GM12878 (cell line): ENCODE measurements at regions not wholly inside any gene's neighbourhood (a gene's known extent, or its start where the extent isn't known, plus 50 kb on each side); places are given as distances from the start of the nearest gene placed in this dataset.

Experiments
- BACH1 ChIP-seq: fragments of 450-650 bp; IDR thresholded peaks from 2 replicates; pipeline ENCODE4 v1.6.1; 2017; ENCODE audit warnings: mild to moderate bottlenecking, borderline replicate concordance
- EZH2 ChIP-seq: IDR thresholded peaks from 2 replicates; pipeline ENCODE4 v1.6.1; 2012; ENCODE audit warnings: low read depth, mild to moderate bottlenecking, control low read depth, inconsistent platforms, low read length, borderline replicate concordance; ENCODE audit not compliant: control insufficient read depth
- HDGF ChIP-seq: fragments of 450-650 bp; IDR thresholded peaks from 2 replicates; pipeline ENCODE4 v1.6.1; 2016; ENCODE audit warnings: antibody characterized with exemption
- NR2C2 ChIP-seq: IDR thresholded peaks from 2 replicates; pipeline ENCODE4 v1.6.1; 2011; ENCODE audit warnings: borderline replicate concordance, low read depth; ENCODE audit not compliant: control insufficient read depth, insufficient read length
- POLR2A ChIP-seq: IDR thresholded peaks from 2 replicates; pipeline ENCODE4 v1.6.1; 2011; ENCODE audit warnings: low read depth, mild to moderate bottlenecking, low read length
- SUZ12 ChIP-seq: fragments of 200-600 bp; sonication (generic); IDR thresholded peaks from one replicate; pipeline ENCODE4 v1.6.1; 2018; ENCODE audit warnings: antibody characterized with exemption, mild to moderate bottlenecking; ENCODE audit not compliant: unreplicated experiment
- TF ChIP-seq, protein P1 (sequence below), 3 experiments: IDR thresholded peaks in 2 of 3; conservative IDR thresholded peaks in 1 of 3; 2 replicates each; pipeline ENCODE4 v1.5.1; 2011; ENCODE audit warnings: low read depth in 3 of 3, low read length in 3 of 3, mild to moderate bottlenecking in 3 of 3, control low read depth in 2 of 3, moderate library complexity in 2 of 3, inconsistent platforms in 1 of 3, mixed read lengths in 1 of 3; ENCODE audit not compliant: control insufficient read depth in 2 of 3, insufficient read depth in 1 of 3; ENCODE audit errors: extremely low read depth in 1 of 3
- TF ChIP-seq, protein P2 (sequence below): fragments of 450-650 bp; IDR thresholded peaks from 2 replicates; pipeline ENCODE4 v1.6.1; 2017; ENCODE audit warnings: antibody characterized with exemption, mild to moderate bottlenecking, moderate library complexity

DNA sequence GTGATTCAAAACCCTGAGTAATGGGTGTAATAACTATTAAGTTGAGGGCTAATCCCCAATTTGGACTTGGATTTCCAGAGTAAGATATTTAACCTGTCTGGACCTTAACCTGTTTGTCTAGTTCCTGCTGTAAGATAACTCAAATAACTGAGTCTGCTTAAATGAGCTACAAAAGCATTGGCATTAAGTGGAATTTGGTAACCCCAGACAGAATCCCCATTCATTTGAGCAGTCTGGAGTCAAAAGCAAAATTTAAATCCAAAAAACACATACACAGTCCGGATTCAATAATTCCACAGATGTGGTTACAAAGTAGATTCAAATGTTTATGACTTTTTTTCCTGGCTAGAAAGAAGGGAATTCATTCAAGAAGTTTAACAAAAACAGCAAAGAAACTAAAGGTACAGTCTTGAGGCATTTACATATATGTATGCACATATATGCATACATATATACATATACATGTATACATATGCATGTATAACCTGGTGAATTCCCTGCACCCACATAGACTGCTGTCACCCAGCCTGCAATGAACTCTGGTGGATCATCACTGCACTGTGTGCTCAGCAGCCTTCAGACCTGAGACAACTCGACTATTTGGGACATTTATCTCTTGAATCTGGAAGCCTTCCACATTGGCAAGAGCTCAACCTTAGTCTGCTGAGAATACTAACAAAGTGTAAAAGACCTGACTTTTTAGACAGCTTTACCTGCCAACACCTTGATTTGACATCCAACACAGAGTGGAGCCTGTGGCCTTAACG is 205.4 kb downstream of the LURAP1L start:
- TF ChIP-seq, protein P1, sequence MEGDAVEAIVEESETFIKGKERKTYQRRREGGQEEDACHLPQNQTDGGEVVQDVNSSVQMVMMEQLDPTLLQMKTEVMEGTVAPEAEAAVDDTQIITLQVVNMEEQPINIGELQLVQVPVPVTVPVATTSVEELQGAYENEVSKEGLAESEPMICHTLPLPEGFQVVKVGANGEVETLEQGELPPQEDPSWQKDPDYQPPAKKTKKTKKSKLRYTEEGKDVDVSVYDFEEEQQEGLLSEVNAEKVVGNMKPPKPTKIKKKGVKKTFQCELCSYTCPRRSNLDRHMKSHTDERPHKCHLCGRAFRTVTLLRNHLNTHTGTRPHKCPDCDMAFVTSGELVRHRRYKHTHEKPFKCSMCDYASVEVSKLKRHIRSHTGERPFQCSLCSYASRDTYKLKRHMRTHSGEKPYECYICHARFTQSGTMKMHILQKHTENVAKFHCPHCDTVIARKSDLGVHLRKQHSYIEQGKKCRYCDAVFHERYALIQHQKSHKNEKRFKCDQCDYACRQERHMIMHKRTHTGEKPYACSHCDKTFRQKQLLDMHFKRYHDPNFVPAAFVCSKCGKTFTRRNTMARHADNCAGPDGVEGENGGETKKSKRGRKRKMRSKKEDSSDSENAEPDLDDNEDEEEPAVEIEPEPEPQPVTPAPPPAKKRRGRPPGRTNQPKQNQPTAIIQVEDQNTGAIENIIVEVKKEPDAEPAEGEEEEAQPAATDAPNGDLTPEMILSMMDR (IDR thresholded peaks at IDR 0.05 in 2 of 3, conservative IDR thresholded peaks at IDR 0.05 in 1 of 3; ENCODE audit: control insufficient read depth in 2 of 3, extremely low read depth in 1 of 3, insufficient read depth in 1 of 3, low read depth in 3 of 3, low read length in 3 of 3) = no peak
- TF ChIP-seq NR2C2 (no peak), HDGF (no peak), POLR2A (no peak), BACH1 (no peak), EZH2 (no peak), SUZ12 (no peak)
- TF ChIP-seq, protein P2, sequence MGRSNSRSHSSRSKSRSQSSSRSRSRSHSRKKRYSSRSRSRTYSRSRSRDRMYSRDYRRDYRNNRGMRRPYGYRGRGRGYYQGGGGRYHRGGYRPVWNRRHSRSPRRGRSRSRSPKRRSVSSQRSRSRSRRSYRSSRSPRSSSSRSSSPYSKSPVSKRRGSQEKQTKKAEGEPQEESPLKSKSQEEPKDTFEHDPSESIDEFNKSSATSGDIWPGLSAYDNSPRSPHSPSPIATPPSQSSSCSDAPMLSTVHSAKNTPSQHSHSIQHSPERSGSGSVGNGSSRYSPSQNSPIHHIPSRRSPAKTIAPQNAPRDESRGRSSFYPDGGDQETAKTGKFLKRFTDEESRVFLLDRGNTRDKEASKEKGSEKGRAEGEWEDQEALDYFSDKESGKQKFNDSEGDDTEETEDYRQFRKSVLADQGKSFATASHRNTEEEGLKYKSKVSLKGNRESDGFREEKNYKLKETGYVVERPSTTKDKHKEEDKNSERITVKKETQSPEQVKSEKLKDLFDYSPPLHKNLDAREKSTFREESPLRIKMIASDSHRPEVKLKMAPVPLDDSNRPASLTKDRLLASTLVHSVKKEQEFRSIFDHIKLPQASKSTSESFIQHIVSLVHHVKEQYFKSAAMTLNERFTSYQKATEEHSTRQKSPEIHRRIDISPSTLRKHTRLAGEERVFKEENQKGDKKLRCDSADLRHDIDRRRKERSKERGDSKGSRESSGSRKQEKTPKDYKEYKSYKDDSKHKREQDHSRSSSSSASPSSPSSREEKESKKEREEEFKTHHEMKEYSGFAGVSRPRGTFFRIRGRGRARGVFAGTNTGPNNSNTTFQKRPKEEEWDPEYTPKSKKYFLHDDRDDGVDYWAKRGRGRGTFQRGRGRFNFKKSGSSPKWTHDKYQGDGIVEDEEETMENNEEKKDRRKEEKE = no peak
